ENCODE measurements at regions not wholly inside any gene's neighbourhood (a gene's known extent, or its start where the extent isn't known, plus 50 kb on each side); places are given as distances from the start of the nearest gene placed in this dataset.
A peak's percentile ranks its signal among the peaks of the same experiment; 100 is the strongest.

DNA sequence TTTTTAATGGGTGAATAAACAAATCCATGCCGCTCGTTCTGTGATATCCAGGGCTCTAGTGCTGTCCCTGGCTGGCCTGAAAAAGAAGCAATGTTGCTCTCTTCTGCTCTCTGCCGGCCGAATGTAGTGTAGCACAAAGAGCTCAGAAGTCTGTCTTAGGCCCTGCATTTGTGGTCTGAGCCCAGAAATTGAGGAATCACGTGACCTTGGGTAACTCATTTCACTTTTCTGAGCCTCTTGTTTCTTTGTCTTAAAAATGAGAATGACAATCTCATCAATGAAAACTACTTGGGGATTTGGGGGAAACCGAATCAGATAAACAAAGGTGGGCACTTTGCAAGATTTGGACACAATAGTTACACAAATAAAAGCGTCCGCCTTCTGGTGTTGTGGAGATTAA lies 381.6 kb upstream of the ASIC2 start:
- Mint-ChIP-seq H3K4me1 (no peaks in the 10 kb centered on the region), H3K27ac (no peak overlapping the region), H3K4me3 (no peak overlapping the region), H3K27me3 (peaks cover 8% of the 10 kb centered on the region), H3K9me3 (ENCODE audit: insufficient read depth) (no peaks in the 10 kb centered on the region)
- intact Hi-C loops (cut with micrococcal nuclease): no loop called here
- ATAC-seq (ENCODE audit: low read depth): no peak
- WGBS (ENCODE audit: insufficient coverage): 19% methylated on average over 4 of the region's 8 CpGs
- Histone ChIP-seq H3K4me3 (ENCODE audit: control extremely low read depth in 1 of 5, extremely low read depth in 1 of 5, insufficient read depth in 1 of 5, low read depth in 2 of 5, low read length in 4 of 5) (no peak overlapping the region), H3K9me3 (ENCODE audit: control extremely low read depth in 1 of 3, control insufficient read depth in 2 of 3, insufficient read depth in 1 of 3, low read length in 2 of 3) (no peaks in the 10 kb centered on the region), H4K20me1 (ENCODE audit: control insufficient read depth, insufficient read depth, low read length, poor library complexity, severe bottlenecking) (no peaks in the 10 kb centered on the region), H3K36me3 (replicated peaks in 1 of 2; ENCODE audit: control extremely low read depth in 1 of 2, control insufficient read depth in 1 of 2, extremely low read depth in 1 of 2, insufficient read depth in 2 of 2, low read length in 1 of 2) (no peaks in the 10 kb centered on the region), H3K9ac (ENCODE audit: low read length) (no peak overlapping the region), H3K27ac (ENCODE audit: low read length in 2 of 2) (no peak overlapping the region), H3K79me2 (ENCODE audit: control insufficient read depth, insufficient read depth, low read length) (no peaks in the 10 kb centered on the region), H3K4me2 (replicated peaks; ENCODE audit: low read depth, low read length, poor library complexity, severe bottlenecking) (no peak overlapping the region), H2AFZ (ENCODE audit: insufficient read depth, low read depth, low read length, poor library complexity, severe bottlenecking) (no peak overlapping the region), H3K27me3 (replicated peaks in 1 of 4; ENCODE audit: control extremely low read depth in 1 of 4, control insufficient read depth in 3 of 4, insufficient read depth in 4 of 4, low read length in 3 of 4) (no peaks in the 10 kb centered on the region), H3K4me1 (ENCODE audit: control insufficient read depth in 2 of 2, insufficient read depth in 2 of 2, low read length in 2 of 2) (no peaks in the 10 kb centered on the region)
- ChIA-PET CTCF (interaction anchor here (1.0 to 2.9 kb wide), 4 partner anchors 10 to 156 kb away, joined by 3 to 13 read pairs (median 4); no protein-coding TSS in a partner anchor), POLR2A (no interaction called here)
- peak; percentile 27 for DNase-seq
- no peak for TF ChIP-seq EZH2 (IDR thresholded peaks at IDR 0.05; ENCODE audit: borderline replicate concordance, insufficient read depth, low read depth, low read length, poor library complexity, severe bottlenecking)
- TF ChIP-seq, protein P1, sequence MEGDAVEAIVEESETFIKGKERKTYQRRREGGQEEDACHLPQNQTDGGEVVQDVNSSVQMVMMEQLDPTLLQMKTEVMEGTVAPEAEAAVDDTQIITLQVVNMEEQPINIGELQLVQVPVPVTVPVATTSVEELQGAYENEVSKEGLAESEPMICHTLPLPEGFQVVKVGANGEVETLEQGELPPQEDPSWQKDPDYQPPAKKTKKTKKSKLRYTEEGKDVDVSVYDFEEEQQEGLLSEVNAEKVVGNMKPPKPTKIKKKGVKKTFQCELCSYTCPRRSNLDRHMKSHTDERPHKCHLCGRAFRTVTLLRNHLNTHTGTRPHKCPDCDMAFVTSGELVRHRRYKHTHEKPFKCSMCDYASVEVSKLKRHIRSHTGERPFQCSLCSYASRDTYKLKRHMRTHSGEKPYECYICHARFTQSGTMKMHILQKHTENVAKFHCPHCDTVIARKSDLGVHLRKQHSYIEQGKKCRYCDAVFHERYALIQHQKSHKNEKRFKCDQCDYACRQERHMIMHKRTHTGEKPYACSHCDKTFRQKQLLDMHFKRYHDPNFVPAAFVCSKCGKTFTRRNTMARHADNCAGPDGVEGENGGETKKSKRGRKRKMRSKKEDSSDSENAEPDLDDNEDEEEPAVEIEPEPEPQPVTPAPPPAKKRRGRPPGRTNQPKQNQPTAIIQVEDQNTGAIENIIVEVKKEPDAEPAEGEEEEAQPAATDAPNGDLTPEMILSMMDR (IDR thresholded peaks at IDR 0.05): peak; percentile 63

DNA sequence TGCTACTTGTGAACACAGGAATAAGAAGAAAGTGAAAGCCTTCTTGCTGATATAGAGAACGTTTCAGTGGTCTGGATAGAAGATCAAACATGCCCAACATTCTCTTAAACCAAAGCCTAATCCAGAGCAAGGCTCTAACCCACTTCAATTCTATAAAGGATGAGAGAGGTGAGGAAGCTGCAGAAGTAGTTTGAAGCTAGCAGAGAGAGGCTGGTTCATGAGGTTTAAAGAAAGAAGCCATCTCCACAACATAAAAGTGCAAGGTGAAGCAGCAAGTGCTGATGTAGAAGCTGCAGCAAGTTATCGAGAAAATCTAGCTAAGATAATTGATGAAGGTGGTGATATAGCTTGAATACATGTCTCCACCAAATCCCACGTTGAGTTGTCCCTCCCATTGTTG lies 383.3 kb upstream of the ASIC2 start:
- intact Hi-C loops (cut with micrococcal nuclease): no loop called here
- H3K4me3 ChIP-seq (ENCODE audit: control extremely low read depth in 1 of 5, extremely low read depth in 1 of 5, insufficient read depth in 1 of 5, low read depth in 2 of 5, low read length in 4 of 5): no peak overlapping the region
- 100% methylated on average over 1 of the region's 3 CpGs for WGBS (ENCODE audit: insufficient coverage)
- DNase-seq (no peak), ATAC-seq (ENCODE audit: low read depth) (no peak)
- ChIA-PET CTCF (interaction anchor here (2.9 kb wide), 1 partner anchor 8 kb away, joined by 13 read pairs; no protein-coding TSS in a partner anchor), POLR2A (no interaction called here)
- H3K9ac ChIP-seq (ENCODE audit: low read length): no peak overlapping the region
- H3K27ac Mint-ChIP-seq: no peak overlapping the region
- H3K4me1 ChIP-seq (ENCODE audit: control insufficient read depth in 2 of 2, insufficient read depth in 2 of 2, low read length in 2 of 2): no peaks in the 10 kb centered on the region
- no peaks in the 10 kb centered on the region for H4K20me1 ChIP-seq (ENCODE audit: control insufficient read depth, insufficient read depth, low read length, poor library complexity, severe bottlenecking)
- no peaks in the 10 kb centered on the region for H3K4me1 Mint-ChIP-seq
- no peak overlapping the region for H3K27ac ChIP-seq (ENCODE audit: low read length in 2 of 2)
- no peaks in the 10 kb centered on the region for H3K79me2 ChIP-seq (ENCODE audit: control insufficient read depth, insufficient read depth, low read length)
- no peak for TF ChIP-seq EZH2 (IDR thresholded peaks at IDR 0.05; ENCODE audit: borderline replicate concordance, insufficient read depth, low read depth, low read length, poor library complexity, severe bottlenecking)
- TF ChIP-seq, protein P1 (IDR thresholded peaks at IDR 0.05): no peak
- no peaks in the 10 kb centered on the region for H3K9me3 ChIP-seq (ENCODE audit: control extremely low read depth in 1 of 3, control insufficient read depth in 2 of 3, insufficient read depth in 1 of 3, low read length in 2 of 3)
- no peaks in the 10 kb centered on the region for H3K27me3 ChIP-seq (replicated peaks in 1 of 4; ENCODE audit: control extremely low read depth in 1 of 4, control insufficient read depth in 3 of 4, insufficient read depth in 4 of 4, low read length in 3 of 4)
- H3K27me3 Mint-ChIP-seq: peaks cover 8% of the 10 kb centered on the region
- no peak overlapping the region for H3K4me2 ChIP-seq (replicated peaks; ENCODE audit: low read depth, low read length, poor library complexity, severe bottlenecking)
- H3K9me3 Mint-ChIP-seq (ENCODE audit: insufficient read depth): no peaks in the 10 kb centered on the region
- H3K4me3 Mint-ChIP-seq: no peak overlapping the region
- no peak overlapping the region for H2AFZ ChIP-seq (ENCODE audit: insufficient read depth, low read depth, low read length, poor library complexity, severe bottlenecking)
- H3K36me3 ChIP-seq (replicated peaks in 1 of 2; ENCODE audit: control extremely low read depth in 1 of 2, control insufficient read depth in 1 of 2, extremely low read depth in 1 of 2, insufficient read depth in 2 of 2, low read length in 1 of 2): no peaks in the 10 kb centered on the region
